Esophagus muscularis mucosa (tissue), 4 donors: ENCODE measurements at regions not wholly inside any gene's neighbourhood (a gene's known extent, or its start where the extent isn't known, plus 50 kb on each side); places are given as distances from the start of the nearest gene placed in this dataset.

Source experiments
- DNase-seq: peaks from one replicate; pipeline ENCODE4 v3.0.0-alpha.2; 2017; ENCODE audit errors: extremely low spot score
- H3K27ac ChIP-seq, 4 donors: fragments of 200-600 bp; sonication (generic); replicated peaks in 1 of 4; 1 replicate in 3 of 4; 2 replicates in 1 of 4; pipeline ENCODE4 v1.5.1; 2016 to 2019; ENCODE audit warnings: mild to moderate bottlenecking in 1 of 4
- H3K27me3 ChIP-seq, 4 donors: fragments of 200-600 bp; sonication (generic); one replicate each; pipeline versions ENCODE4 v1.5.1 to v1.6.0; 2016 to 2019
- H3K36me3 ChIP-seq, 4 donors: fragments of 200-600 bp; sonication (generic); one replicate each; pipeline ENCODE4 v1.5.1; 2016 to 2019
- H3K4me1 ChIP-seq, 4 donors: fragments of 200-600 bp; sonication (generic); one replicate each; pipeline ENCODE4 v1.5.1; 2016 to 2019
- H3K4me3 ChIP-seq, 4 donors: fragments of 200-600 bp; sonication (generic); 1 replicate in 2 of 4; 2 replicates in 2 of 4; pipeline ENCODE4 v1.5.1; 2016 to 2019; ENCODE audit warnings: mild to moderate bottlenecking in 4 of 4, moderate library complexity in 1 of 4
- H3K9me3 ChIP-seq, 4 donors: fragments of 200-600 bp; sonication (generic); 1 replicate in 3 of 4; 2 replicates in 1 of 4; pipeline ENCODE4 v1.5.1; 2016 to 2019
- CTCF ChIP-seq, 3 experiments: fragments of 200-600 bp in 2 of 3; fragments of 450-650 bp in 1 of 3; sonication (generic) in 2 of 3; IDR thresholded peaks; one replicate each; pipeline ENCODE4 v1.5.1; 2017 to 2019; ENCODE audit warnings: antibody characterized with exemption in 3 of 3, mild to moderate bottlenecking in 2 of 3, moderate library complexity in 1 of 3
- EP300 ChIP-seq: sonication (generic); formaldehyde crosslinking; IDR thresholded peaks from one replicate; pipeline ENCODE4 v1.6.1; 2017; ENCODE audit warnings: antibody characterized with exemption
- POLR2A ChIP-seq: fragments of 450-650 bp; IDR thresholded peaks from one replicate; pipeline ENCODE4 v1.6.1; 2017; ENCODE audit warnings: antibody characterized with exemption, moderate library complexity, mild to moderate bottlenecking, low read depth
- POLR2AphosphoS5 ChIP-seq, 2 donors: sonication (generic); formaldehyde crosslinking; IDR thresholded peaks; one replicate each; pipeline ENCODE4 v1.6.1; 2017; ENCODE audit warnings: antibody characterized with exemption in 2 of 2
- WGBS: methylation state at CpG from one replicate; pipeline ENCODE4 v1.1.5; 2018; 5-methylcytosine and 5-hydroxymethylcytosine counted together
- intact Hi-C: fragments of 100-400 bp; cut with DNase I; formaldehyde crosslinking; loops from one replicate; pipeline ENCODE4 v1.15.1; 2023

- WGBS = 53% methylated on average over 6 of the region's 6 CpGs
- Histone ChIP-seq H3K36me3 (no peaks in the 10 kb centered on the region), H3K9me3 (no peaks in the 10 kb centered on the region), H3K4me1 (no peaks in the 10 kb centered on the region), H3K27me3 (peaks cover 0 to 6% (median 0%) of the 10 kb centered on the region in 4 donors), H3K4me3 (no peak overlapping the region), H3K27ac (no peak overlapping the region)
- DNase-seq = peak; percentile 90
- intact Hi-C loops = no loop called here
- TF ChIP-seq EP300 (no peak), POLR2AphosphoS5 (IDR thresholded peaks at IDR 0.05) (no peak), POLR2A (no peak), CTCF (IDR thresholded peaks at IDR 0.05) (no peak)
Observed at GRCh38 chr22:22045571-22046335, 63.2 kb upstream of the TOP3B start.

GRCh38 chr22:22044153-22044552 is 61.6 kb upstream of the TOP3B start:
- Histone ChIP-seq H3K27ac (no peak overlapping the region), H3K27me3 (peaks cover 0 to 6% (median 0%) of the 10 kb centered on the region in 4 donors), H3K36me3 (no peaks in the 10 kb centered on the region), H3K4me1 (no peaks in the 10 kb centered on the region), H3K9me3 (no peaks in the 10 kb centered on the region), H3K4me3 (no peak overlapping the region)
- DNase-seq = peak; percentile 50
- WGBS = 88% methylated on average over 2 of the region's 2 CpGs
- TF ChIP-seq POLR2A = no peak
- TF ChIP-seq EP300 = no peak
- intact Hi-C loops = no loop called here

GRCh38 chr22:22043296-22044078 is 60.9 kb upstream of the TOP3B start:
- Histone ChIP-seq H3K27me3 (peaks cover 0 to 6% (median 0%) of the 10 kb centered on the region in 4 donors), H3K4me3 (no peak overlapping the region), H3K4me1 (no peaks in the 10 kb centered on the region), H3K9me3 (no peaks in the 10 kb centered on the region), H3K27ac (no peak overlapping the region), H3K36me3 (no peaks in the 10 kb centered on the region)
- TF ChIP-seq POLR2A = no peak
- TF ChIP-seq POLR2AphosphoS5 (IDR thresholded peaks at IDR 0.05) = no peak
- TF ChIP-seq CTCF (IDR thresholded peaks at IDR 0.05) = no peak
- no peak for TF ChIP-seq EP300
- intact Hi-C loops = no loop called here
- peak; percentile 39 for DNase-seq
- 67% methylated on average over 10 of the region's 11 CpGs for WGBS

- no peaks in the 10 kb centered on the region for H3K4me1 ChIP-seq
- DNase-seq = peak; percentile 31
- H3K27ac ChIP-seq = no peak overlapping the region
- intact Hi-C loops = no loop called here
- 61% methylated on average over 7 of the region's 7 CpGs for WGBS
- TF ChIP-seq POLR2A = no peak
- no peaks in the 10 kb centered on the region for H3K9me3 ChIP-seq
- H3K27me3 ChIP-seq = peaks cover 0 to 6% (median 0%) of the 10 kb centered on the region in 4 donors
- H3K4me3 ChIP-seq = no peak overlapping the region
- no peaks in the 10 kb centered on the region for H3K36me3 ChIP-seq
Observed at GRCh38 chr22:22042599-22043295, 60.2 kb upstream of the TOP3B start.

GRCh38 chr22:22042009-22042408 is 59.4 kb upstream of the TOP3B start:
- H3K9me3 ChIP-seq = no peaks in the 10 kb centered on the region
- H3K4me3 ChIP-seq = no peak overlapping the region
- H3K36me3 ChIP-seq = no peaks in the 10 kb centered on the region
- H3K27me3 ChIP-seq = peaks cover 0 to 6% (median 0%) of the 10 kb centered on the region in 4 donors
- H3K4me1 ChIP-seq = no peaks in the 10 kb centered on the region
- TF ChIP-seq EP300 (no peak), CTCF (IDR thresholded peaks at IDR 0.05) (no peak), POLR2A (no peak), POLR2AphosphoS5 (IDR thresholded peaks at IDR 0.05) (no peak)
- intact Hi-C loops = no loop called here
- no peak for DNase-seq
- WGBS = 30% methylated on average over 1 of the region's 1 CpG
- no peak overlapping the region for H3K27ac ChIP-seq
